Erythroblast (primary cell): ENCODE measurements at regions not wholly inside any gene's neighbourhood (a gene's known extent, or its start where the extent isn't known, plus 50 kb on each side); places are given as distances from the start of the nearest gene placed in this dataset.

Experiments used
- DNase-seq, 2 experiments: peaks; one replicate each; lab custom pipeline; 2025; lab: John Stamatoyannopoulos, UW
- GATA1 ChIP-seq: IDR thresholded peaks from 2 replicates; pipeline ENCODE4 v1.6.1; 2011; ENCODE audit warnings: low read depth, mild to moderate bottlenecking, control low read depth, low read length, moderate library complexity
- POLR2A ChIP-seq: IDR thresholded peaks from 2 replicates; pipeline ENCODE4 v1.6.1; 2011; ENCODE audit warnings: mild to moderate bottlenecking, low read length

DNA sequence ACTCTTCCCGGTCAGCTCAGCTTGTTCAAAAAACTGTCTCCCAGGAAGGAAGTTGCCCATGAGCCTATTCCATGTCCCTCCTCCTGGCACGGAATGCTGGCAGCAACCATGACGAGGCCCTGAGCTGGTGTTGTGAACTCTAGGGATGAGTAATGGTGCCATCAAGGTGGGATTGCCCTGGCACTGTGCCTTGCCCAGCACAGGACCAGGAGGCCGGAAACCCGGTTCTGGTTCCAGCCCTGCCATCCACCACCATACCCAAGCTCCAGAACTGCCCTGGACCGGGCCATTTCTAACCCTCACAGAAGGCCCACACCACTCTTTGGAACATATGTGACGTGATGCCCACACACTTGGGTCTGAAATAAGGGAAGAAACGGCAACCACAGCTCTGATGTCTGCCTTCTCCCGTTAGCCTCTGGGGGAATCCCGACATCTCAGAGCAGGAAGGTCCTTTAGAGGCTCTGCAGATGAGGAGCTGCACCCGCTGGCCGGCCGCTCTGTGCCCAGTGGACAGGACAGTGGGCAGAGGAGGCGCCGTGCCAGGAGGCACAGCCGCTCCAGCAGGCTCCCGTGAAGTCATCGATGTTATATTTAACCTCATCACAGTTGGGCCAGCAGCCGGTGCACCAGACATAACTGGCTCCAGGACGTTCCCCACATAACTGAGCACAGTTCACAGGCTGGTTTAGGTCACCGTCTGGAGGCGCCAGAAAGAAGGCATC is 462.1 kb upstream of the ID2 start:
- TF ChIP-seq GATA1 (no peak), POLR2A (no peak)
- no peak for DNase-seq

DNA sequence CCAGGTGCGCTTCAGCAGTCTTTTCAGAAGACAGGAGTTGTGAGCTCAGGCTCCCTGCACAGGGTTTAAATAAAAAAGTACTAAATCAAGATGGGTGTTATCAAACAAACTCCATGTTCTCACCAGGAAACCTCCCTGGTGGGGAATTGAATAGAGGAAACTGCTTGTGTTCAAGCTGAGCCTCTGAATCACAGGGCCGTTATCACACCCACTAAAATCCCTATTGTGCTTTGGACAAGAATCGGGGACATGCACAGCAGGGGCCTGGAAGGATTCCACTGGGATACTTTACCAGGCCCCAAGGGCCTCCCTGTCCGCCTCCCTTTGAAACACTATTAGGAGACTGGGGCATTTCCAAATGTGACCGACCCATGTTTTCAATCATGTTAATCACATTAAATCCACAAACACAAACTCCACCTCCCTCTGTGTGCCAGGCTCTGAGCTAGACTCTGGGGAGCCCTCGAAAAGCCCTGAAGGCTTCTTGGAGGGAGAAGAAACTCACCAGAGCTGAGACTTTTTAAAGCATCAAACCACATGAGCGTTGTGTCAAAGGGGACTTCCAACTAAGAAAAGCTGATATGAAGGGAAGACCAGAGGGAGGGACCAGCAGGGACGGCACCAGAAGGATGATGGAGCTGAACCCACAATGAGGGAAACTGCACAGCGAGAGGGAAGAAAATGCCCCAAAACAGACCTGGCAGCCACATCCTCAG is 458.7 kb upstream of the ID2 start:
- TF ChIP-seq GATA1 (no peak), POLR2A (no peak)
- no peak for DNase-seq

DNA sequence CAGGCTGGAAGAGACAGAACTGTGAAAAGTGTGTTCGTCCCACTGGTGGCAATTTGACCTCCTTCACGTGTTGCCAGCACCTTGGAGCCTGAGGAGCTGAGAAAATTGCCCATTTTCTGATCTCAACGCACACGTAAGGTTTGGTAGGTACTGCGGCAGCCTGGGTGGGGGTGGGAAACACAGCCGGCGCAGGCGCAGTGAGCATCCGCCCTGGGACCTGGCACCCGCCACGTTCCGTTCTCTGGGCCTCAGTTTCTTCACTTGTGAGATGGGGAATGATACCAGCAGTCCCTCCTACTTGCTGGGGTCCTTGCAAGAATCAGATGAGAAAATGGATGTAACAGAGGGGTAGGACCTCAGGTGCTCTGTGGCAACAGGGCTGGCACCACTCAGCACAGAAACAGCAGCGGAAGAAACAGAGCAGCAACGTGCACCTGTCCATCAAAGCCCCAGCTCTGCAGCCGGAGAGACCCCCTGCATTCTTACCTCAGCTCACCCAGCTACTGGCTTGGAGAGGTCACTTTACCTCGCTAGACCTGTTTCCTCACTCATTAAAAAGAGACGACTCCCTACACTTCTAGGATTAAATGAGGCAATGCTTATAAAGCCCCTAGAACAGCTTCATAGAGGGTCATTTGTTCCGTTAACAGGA is 458.0 kb upstream of the ID2 start:
- no peak for DNase-seq
- no peak for TF ChIP-seq POLR2A

DNA sequence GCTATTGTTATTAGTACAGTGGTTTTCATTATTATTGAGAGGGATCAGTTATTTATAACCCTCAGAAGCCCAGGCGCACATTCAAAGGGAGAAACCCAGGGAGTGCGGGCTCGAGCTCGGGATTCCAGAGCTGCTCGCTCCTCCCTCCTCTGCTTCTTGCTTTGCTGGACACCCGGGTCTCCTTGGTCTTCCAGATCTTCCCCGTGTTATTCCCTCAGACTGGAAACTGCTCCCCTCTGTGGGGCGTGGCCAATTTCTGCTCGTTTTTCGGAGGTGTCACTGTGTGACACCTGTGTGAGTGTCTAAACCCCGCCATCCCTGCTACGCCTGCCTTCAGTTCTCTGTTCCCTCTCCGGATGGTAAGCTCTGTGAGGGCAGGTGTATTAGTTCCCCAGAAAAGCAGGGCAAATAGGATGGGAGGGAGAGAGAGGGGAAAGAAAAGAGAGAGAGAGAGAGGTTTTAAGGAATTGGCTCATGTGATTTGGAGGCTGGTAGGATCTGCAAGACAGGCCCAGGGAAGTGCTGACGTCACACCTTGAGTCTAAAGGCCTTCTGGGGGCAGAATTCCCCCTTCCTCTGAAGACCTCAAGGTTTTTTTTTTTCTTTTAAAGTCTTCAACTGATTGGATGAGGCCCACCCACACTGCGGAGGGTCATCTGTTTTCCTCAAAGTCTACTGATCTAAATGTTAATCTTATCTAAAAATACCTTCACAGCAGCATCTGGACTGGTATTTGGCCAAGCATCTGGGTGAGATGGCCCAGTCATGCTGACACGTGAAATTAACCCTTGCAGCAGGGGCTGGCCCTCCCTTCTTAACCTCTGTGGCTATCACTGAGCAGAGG is 457.3 kb upstream of the ID2 start:
- peak; percentile 85 to 86 for DNase-seq
- TF ChIP-seq POLR2A (no peak), GATA1 (no peak)

DNA sequence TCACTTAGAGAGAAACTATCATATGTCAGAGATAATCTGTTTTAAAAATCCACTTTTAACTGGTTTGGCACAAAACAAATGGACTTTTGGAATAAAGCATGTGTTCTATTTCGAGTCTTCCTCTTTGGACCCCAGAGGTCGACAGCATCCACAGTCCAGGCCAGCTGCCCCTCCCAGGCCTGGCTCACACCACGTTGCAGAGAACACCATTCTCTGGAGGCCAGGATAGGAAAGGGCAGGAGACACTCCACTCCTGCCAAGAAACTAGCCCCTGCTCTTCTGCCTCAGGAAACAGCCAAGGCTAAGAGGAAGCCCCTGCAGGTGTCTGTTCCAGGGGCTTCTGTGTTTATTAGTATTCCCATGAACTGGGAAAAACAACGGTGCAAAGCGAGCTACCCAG is 456.6 kb upstream of the ID2 start:
- TF ChIP-seq GATA1 (no peak), POLR2A (no peak)
- DNase-seq = no peak

DNA sequence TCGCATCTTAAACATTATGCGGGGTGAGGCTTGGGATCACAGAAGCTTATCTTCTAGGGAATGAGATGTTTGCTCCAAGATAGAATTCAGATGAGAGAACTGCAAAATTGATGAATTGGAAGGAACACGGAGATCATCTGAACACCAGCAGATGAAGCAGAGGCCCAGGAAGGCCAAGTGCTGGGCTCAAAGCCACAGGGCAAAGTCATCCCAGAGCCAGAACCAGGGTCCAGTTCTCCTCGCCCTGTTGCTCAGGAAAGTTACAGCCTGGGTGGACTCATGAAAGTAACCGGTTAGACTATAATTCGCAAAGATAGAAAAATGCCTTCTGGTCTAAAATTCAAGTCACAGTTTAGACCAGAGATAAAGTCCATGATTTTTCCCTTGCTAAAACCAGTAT is 456.1 kb upstream of the ID2 start:
- no peak for DNase-seq
- TF ChIP-seq GATA1 (no peak), POLR2A (no peak)

DNA sequence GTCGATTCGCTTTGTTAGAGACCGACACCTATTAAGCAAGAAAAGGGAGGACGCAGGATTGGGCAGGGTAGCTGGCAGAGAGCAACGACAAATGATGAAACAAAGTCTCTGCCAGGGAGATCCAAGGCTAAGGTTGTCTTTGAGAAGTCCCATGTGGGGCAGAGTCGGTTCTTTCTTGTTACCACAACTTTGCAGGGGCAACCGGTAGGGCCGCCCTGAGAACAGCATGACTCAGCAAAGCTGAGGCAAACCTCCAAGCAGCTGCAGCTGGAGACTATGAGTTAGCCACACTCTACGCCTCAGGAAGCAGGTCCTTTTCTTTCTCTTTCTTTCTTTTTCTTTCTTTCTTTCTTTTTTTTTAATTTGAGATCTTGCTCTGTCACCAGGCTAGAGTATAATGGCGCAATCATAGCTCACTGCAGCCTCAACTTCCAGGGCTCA is 452.3 kb upstream of the ID2 start:
- no peak for TF ChIP-seq GATA1
- TF ChIP-seq POLR2A = no peak
- peak; percentile 89 to 90 for DNase-seq

DNA sequence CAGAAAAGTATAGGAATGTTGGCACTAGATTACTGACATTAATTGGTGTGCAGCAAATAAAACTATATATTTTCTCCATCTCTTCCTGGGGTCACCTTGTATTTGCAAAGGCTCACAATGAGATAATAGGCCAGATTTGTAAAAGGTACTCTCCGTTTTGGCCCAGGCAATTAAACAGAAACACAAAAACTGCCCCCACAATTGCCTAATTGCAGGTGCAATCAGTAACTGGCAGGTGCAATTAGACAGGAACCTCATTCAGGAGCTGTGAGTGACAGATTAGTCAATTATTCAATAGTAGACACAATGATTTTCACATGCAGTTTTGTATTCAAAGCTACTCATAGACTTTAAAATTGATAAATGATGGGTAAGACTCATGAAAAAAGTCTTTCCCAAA is 451.4 kb upstream of the ID2 start:
- TF ChIP-seq GATA1 (no peak), POLR2A (no peak)
- no peak for DNase-seq

DNA sequence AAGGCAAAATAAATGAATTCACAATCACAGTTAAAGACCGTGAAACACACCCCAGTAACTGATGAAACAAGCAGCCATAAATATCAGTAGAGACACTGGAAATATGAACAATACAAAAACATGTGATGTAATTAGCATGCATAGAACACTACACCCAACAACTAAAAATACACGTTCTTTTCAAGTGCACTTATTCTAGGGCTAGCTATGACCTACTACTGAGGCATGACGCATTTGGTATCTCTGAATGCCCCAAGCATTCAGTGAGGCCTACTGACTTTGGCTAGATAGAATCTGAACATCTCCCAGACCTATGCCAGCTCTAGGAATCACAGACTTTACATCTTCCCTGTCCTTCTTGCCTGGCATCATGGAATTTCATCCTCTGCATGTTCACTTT is 450.0 kb upstream of the ID2 start:
- DNase-seq = no peak
- TF ChIP-seq POLR2A (no peak), GATA1 (no peak)

DNA sequence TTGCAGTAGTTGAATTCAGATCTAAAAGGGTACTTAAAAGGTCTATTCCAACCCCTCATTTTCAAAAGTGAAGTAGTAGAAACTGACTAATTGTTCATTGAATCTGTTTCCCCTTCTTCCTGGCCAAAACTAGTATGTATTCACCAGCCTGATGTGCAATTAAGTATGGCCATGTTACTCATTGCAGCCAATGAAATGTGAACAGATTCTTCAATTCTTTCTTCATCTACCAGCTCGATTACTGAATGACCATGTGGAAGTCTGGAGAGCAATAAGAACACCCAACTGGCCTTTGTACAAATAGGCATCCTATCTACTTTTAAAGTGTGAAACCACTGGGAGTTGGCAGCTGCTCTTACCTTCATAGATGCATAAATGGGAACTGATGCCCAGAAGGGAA is 449.0 kb upstream of the ID2 start:
- TF ChIP-seq GATA1 (no peak), POLR2A (no peak)

DNA sequence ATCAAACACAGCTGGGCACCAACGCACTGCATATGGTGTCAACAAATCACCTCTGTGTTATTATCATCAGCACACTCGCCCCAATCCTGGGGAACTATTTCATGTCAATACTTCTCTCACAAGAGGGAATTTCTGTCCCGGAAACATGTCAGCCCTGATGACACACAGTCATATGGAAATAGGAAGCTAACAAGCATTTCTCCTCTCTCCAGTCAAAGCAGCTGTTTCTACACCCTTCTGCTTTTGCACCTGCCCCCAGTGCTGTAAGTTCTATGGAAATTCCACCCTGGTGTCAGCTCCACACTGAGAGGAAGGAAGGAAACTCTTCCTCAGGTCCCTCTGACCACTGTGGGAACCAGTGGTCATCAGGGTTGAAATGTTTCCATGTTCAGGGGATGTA is 447.6 kb upstream of the ID2 start:
- no peak for DNase-seq

More for the DNA sequence above, 449.0 kb upstream of the ID2 start:
- no peak for DNase-seq

DNA sequence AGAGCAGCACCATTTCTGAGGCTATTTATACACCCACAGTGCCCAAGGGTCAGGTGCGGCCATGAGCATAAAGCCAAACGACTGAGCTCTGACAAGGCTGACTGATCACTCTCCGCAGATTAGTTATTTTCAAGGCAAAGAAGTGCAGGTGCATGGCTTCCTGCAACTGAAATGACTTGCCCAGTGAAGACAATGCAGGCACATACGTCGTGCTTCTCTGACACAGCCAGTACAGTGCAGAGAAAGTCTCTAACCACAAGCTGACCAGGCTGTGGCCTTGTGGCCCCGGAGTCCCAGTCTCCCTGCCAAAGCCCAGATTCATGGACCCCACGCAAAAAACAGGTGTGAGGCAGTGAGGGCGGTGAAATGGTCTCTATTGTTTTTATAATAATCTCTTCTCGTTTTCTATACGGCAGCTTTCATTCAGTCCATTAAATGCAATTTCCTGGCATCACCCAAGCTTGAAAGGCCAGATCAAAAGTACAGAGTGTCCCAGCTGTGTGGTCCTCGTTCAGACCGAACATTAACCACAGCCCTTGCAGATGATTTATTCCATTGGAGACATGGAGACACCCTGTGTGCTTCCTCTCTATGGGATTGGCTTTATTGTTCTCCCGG is 447.0 kb upstream of the ID2 start:
- no peak for TF ChIP-seq GATA1
- TF ChIP-seq POLR2A = no peak
- no peak for DNase-seq

More for the DNA sequence above, 447.6 kb upstream of the ID2 start:
- no peak for TF ChIP-seq POLR2A
- no peak for TF ChIP-seq GATA1

DNA sequence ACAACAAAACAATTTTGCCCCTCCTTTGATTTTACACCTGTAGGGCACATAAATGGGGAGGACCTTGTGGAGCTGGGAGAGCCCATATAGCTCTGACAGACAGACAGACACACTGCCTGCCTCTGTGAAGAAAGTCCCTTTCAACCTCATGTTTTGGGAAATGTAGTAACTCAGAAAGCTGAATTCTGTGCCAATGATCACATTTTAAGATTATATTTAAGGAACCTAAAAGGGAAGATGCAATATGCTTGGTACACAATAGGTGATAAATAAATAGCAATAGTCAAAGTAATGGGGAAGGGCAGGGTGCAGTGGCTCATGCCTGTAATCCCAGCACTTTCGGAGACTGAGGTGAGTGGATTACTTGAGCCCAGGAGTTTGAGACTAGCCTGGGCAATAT is 446.4 kb upstream of the ID2 start:
- TF ChIP-seq GATA1 (no peak), POLR2A (no peak)
- DNase-seq = no peak

DNA sequence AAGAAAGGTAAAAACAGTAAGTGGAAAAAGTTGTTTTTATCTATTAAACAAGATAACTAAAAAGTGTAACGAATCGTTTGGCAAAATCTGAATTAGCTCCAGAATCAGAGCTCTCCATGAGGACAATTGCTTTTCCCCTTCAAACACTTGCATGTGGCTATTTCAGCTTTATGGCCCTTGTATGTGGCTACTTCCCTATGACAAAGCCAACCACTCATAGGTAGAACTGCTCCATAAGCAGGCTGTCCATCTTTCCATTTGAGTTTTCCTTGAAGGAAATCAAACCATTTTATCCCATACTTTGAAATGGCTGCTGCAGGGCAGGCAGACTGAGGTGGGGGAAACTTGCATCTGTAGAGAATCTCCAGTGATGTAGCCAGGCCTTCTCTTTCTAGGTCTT is 445.5 kb upstream of the ID2 start:
- no peak for DNase-seq
- no peak for TF ChIP-seq POLR2A
- TF ChIP-seq GATA1 = no peak
